ENCODE measurements at regions not wholly inside any gene's neighbourhood (a gene's known extent, or its start where the extent isn't known, plus 50 kb on each side); places are given as distances from the start of the nearest gene placed in this dataset.

- H3K4me2 ChIP-seq = no peak overlapping the region
- no peaks in the 10 kb centered on the region for H3K27me3 ChIP-seq (ENCODE audit: insufficient read depth)
- no peaks in the 10 kb centered on the region for H3K9me2 ChIP-seq (ENCODE audit: insufficient read depth)
- Mint-ChIP-seq H3K36me3 (ENCODE audit: low read depth) (peaks cover 22% of the 10 kb centered on the region), H3K4me3 (no peak overlapping the region), H3K27me3 (ENCODE audit: insufficient read depth, low read depth, poor library complexity) (no peaks in the 10 kb centered on the region), H3K27ac (no peak overlapping the region), H3K4me1 (no peaks in the 10 kb centered on the region), H3K9me3 (peaks cover 90% of the 10 kb centered on the region)
- TF ChIP-seq STAT1 (IDR thresholded peaks at IDR 0.05; ENCODE audit: unreplicated experiment) (no peak), POLR2AphosphoS5 (IDR thresholded peaks at IDR 0.05; ENCODE audit: low read depth) (no peak), NANOG (IDR thresholded peaks at IDR 0.05; ENCODE audit: borderline replicate concordance) (no peak), ZNF331 (CRISPR knock-in tag; IDR thresholded peaks at IDR 0.05; ENCODE audit: low read depth) (no peak), ZNF114 (CRISPR knock-in tag; IDR thresholded peaks at IDR 0.05) (no peak), CTCF (conservative IDR thresholded peaks at IDR 0.05; ENCODE audit: low read depth in 2 of 2) (no peak), JUNB (IDR thresholded peaks at IDR 0.05; ENCODE audit: unreplicated experiment) (no peak), ZNF462 (CRISPR knock-in tag; IDR thresholded peaks at IDR 0.05) (no peak), EZH2 (IDR thresholded peaks at IDR 0.05; ENCODE audit: low read depth, unreplicated experiment) (no peak), EZH2phosphoT487 (IDR thresholded peaks at IDR 0.05; ENCODE audit: unreplicated experiment) (no peak), CREB1 (CRISPR knock-in tag; IDR thresholded peaks at IDR 0.05; ENCODE audit: low read depth) (no peak), ETS1 (IDR thresholded peaks at IDR 0.05) (no peak), REST (IDR thresholded peaks at IDR 0.05; ENCODE audit: unreplicated experiment) (no peak)
- no peak overlapping the region for H3K27ac ChIP-seq (ENCODE audit: low read depth)
- H3F3A ChIP-seq (replicated peaks; ENCODE audit: low read depth) = no peaks in the 10 kb centered on the region
- ATAC-seq (no peak), DNase-seq (ENCODE audit: low spot score) (no peak)
- no peaks in the 10 kb centered on the region for H4K20me1 ChIP-seq (replicated peaks; ENCODE audit: insufficient read depth)
- peaks cover 14% of the 10 kb centered on the region; the same call in 1 of the 2 replicates for H3K36me3 ChIP-seq (ENCODE audit: insufficient read depth)
- H3K4me3 ChIP-seq = no peak overlapping the region
- H3K79me2 ChIP-seq (replicated peaks; ENCODE audit: insufficient read depth) = no peaks in the 10 kb centered on the region
- no peak overlapping the region for H2AFZ ChIP-seq
- H3K4me1 ChIP-seq (ENCODE audit: insufficient read depth) = no peaks in the 10 kb centered on the region
Measured at GRCh38 chr20:55322745-55323144, 682.6 kb downstream of the CBLN4 start.

Measured in GM23338 (cell line).